ENCODE measurements at regions not wholly inside any gene's neighbourhood (a gene's known extent, or its start where the extent isn't known, plus 50 kb on each side); places are given as distances from the start of the nearest gene placed in this dataset.

DNA sequence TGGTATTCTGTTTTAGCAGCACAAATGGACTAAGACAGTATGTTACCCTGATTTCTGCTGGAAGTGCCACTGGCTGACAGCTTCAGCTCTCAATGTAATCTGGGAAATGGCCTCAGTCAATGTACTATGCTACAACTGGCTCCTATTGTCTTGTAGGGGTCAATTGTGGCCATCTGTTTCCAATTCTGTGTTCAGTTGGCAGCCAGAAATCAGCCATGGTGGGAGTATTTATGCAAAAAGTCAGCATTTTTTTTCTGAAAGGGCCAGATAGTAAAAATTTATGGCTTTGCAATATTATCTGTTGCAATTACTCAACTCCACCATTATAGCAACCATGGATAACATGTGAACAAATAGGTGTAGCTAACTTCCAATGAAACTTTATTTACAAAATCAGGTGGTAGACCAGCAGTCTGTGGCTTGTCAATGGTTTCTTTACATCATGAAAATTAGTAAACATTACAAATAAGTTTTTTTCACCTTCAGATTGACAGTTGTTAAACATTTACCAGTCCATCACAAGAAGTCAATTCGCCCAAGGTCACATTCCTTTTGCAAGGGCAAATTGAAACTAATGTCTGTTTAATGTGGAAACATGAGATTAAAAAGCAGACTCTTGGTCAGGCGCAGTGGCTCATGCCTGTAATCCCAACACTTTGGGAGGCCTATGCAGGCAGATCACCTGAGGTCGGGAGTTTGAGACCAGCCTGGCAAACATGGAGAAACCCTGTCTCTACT is 58.3 kb upstream of the TSHZ2 start (continued):
- no peak for TF ChIP-seq ZNF383 (CRISPR knock-in tag; IDR thresholded peaks at IDR 0.05; ENCODE audit: borderline replicate concordance)
- TF ChIP-seq, protein P1, sequence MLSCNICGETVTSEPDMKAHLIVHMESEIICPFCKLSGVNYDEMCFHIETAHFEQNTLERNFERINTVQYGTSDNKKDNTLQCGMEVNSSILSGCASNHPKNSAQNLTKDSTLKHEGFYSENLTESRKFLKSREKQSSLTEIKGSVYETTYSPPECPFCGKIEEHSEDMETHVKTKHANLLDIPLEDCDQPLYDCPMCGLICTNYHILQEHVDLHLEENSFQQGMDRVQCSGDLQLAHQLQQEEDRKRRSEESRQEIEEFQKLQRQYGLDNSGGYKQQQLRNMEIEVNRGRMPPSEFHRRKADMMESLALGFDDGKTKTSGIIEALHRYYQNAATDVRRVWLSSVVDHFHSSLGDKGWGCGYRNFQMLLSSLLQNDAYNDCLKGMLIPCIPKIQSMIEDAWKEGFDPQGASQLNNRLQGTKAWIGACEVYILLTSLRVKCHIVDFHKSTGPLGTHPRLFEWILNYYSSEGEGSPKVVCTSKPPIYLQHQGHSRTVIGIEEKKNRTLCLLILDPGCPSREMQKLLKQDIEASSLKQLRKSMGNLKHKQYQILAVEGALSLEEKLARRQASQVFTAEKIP (CRISPR knock-in tag; IDR thresholded peaks at IDR 0.05; ENCODE audit: borderline replicate concordance): no peak
- no peak; the same call in 1 of the 2 replicates for TF ChIP-seq ZNF782 (CRISPR knock-in tag; IDR thresholded peaks at IDR 0.05; ENCODE audit: borderline replicate concordance)
- peak; percentile 49 for TF ChIP-seq HNF4A (CRISPR knock-in tag; IDR thresholded peaks at IDR 0.05)
- peak; percentile 84 for TF ChIP-seq HMG20A (CRISPR knock-in tag; IDR thresholded peaks at IDR 0.05; ENCODE audit: borderline replicate concordance)
- TF ChIP-seq, protein P2, sequence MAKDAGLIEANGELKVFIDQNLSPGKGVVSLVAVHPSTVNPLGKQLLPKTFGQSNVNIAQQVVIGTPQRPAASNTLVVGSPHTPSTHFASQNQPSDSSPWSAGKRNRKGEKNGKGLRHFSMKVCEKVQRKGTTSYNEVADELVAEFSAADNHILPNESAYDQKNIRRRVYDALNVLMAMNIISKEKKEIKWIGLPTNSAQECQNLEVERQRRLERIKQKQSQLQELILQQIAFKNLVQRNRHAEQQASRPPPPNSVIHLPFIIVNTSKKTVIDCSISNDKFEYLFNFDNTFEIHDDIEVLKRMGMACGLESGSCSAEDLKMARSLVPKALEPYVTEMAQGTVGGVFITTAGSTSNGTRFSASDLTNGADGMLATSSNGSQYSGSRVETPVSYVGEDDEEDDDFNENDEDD (CRISPR knock-in tag; IDR thresholded peaks at IDR 0.05; ENCODE audit: borderline replicate concordance): no peak
- no peak for TF ChIP-seq SRF (IDR thresholded peaks at IDR 0.05; ENCODE audit: low read depth, low read length)
- no peak for TF ChIP-seq HOXA7 (CRISPR knock-in tag; IDR thresholded peaks at IDR 0.05)
- no peak for TF ChIP-seq PLRG1 (conservative IDR thresholded peaks at IDR 0.05)
- peak; percentile 61; the same call in 1 of the 2 replicates for TF ChIP-seq ZNF264 (CRISPR knock-in tag; IDR thresholded peaks at IDR 0.05)
- no peak for TF ChIP-seq NFE2L2 (IDR thresholded peaks at IDR 0.05; ENCODE audit: low read length)
- no peak for TF ChIP-seq ZBTB21 (CRISPR knock-in tag; IDR thresholded peaks at IDR 0.05)
- TF ChIP-seq MED13 (CRISPR knock-in tag; IDR thresholded peaks at IDR 0.05): no peak
- TF ChIP-seq TEAD2 (CRISPR knock-in tag; IDR thresholded peaks at IDR 0.05): no peak
- TF ChIP-seq RCOR2 (CRISPR knock-in tag; IDR thresholded peaks at IDR 0.05): peak; percentile 71
- 0 out of 2 replicates have a peak, but pooled peaks have one; percentile 29 for TF ChIP-seq SAP130 (CRISPR knock-in tag; IDR thresholded peaks at IDR 0.05; ENCODE audit: low read depth)
- no peak for TF ChIP-seq ZIK1 (CRISPR knock-in tag; IDR thresholded peaks at IDR 0.05; ENCODE audit: borderline replicate concordance, low read depth)
- TF ChIP-seq CBX5 (CRISPR knock-in tag; IDR thresholded peaks at IDR 0.05; ENCODE audit: borderline replicate concordance): no peak
- no peak for TF ChIP-seq ATAD3A (CRISPR knock-in tag; IDR thresholded peaks at IDR 0.05)
- no peak for TF ChIP-seq ZNF549 (CRISPR knock-in tag; IDR thresholded peaks at IDR 0.05)
- peak; percentile 63; the same call in 1 of the 2 replicates for TF ChIP-seq TBX3 (IDR thresholded peaks at IDR 0.05; ENCODE audit: borderline replicate concordance)
